SHP77 (cell line): ENCODE measurements at regions not wholly inside any gene's neighbourhood (a gene's known extent, or its start where the extent isn't known, plus 50 kb on each side); places are given as distances from the start of the nearest gene placed in this dataset.

ENCODE experiments used
- DNase-seq, 2 experiments: peaks; one replicate each; lab custom pipeline; 2025; lab: John Stamatoyannopoulos, UW

DNA sequence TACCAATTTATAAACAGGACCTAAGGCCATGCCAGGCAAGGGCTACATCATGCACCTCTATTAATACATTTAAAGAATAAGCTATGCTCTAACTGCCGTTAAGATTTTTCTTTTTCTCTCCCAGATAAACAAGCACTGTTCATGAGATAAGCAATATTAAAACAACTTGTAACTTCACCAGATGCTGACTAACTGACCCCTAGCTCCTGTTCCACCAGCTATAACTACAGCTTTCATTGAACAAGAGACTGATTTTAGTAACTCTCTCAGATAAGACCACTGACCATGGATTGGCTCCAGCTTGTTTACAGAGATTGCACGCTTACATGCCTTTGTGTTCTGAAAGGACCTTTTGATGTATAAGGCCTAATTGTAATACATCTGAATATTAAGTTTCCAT, 540.7 kb upstream of the NECTIN3 start:
- DNase-seq: no peak

DNA sequence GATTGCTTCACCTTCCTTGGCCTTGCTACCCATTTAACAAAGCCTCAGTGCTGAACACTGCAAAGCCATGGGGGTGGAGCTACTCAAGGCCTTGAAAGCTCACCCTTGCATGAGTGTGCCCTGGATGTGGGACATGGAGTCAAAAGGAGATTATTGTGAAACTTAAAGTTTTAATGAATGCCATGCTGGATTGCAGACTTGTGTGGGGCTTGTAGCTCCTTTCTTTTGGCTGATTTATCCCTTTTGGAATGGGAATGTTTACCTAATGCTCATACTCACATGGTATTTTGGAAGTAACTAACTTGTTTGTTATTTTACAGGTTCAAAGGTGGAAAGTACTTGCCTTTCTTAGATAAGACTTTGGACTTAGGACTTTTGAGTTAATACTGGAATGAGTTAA, 538.5 kb upstream of the NECTIN3 start:
- no peak for DNase-seq

DNA sequence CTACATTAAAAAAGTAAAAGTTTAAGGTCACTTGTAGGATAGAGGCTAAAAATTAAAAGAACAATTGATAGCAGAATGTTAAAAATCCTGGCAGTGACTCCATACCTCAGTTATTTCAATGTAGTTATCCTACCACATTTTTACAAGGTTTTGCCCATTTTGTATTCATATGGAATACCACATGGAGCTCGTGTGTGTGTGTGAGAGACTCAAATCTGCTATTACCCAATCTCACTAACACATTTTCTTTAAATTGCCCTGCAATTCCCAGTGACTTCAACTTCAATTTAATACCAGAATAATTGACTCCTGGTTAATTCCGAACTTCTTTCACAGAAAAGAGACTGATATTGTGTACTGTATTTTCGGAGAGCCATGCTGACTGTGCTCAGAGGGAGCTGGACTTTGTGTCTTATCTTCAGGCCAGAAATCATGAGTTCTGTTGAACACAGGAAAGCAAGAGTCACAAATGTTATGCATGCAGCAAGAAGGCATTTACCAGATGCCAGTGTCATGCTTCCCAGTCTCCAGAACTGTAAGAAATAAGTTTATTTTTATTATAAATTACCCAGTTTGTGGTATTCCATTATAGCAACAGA, 529.0 kb upstream of the NECTIN3 start:
- DNase-seq: no peak

DNA sequence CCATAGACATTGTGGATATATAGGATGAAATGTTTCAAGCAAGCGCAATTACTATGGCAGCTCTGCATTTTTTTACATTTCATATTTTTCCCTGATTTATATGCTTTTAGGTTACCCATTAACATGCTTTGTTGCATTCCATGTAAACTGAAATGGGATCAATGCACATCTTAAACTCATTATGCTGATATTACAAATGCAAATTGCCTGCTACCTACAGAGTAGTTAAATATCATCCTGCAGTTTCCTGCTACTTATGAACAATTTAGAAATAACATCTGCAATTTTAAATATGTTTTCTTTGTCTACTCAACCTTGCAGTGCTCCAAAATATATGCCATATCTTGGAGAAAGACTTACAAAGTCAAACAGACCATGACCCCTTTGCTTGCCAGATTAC, 526.9 kb upstream of the NECTIN3 start:
- no peak for DNase-seq

DNA sequence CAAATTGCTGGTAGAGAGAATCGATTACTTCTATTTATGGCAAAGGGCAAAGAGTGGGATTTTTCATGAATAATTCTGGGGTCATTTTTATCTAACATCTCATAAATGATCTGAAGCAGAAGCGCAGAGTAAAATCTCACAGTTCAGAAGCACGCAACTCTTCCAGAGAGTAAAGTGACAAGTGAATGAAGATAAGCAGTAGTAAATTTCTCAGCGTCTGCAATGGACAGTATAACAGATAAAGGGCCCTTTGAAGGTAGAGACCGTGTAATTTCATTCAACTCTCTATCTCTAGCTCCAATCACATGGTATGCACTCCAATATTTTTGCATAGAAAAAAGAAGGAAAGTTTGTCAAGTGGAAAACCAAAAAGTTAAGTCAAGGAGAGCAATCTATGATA, 521.1 kb upstream of the NECTIN3 start:
- DNase-seq: no peak

DNA sequence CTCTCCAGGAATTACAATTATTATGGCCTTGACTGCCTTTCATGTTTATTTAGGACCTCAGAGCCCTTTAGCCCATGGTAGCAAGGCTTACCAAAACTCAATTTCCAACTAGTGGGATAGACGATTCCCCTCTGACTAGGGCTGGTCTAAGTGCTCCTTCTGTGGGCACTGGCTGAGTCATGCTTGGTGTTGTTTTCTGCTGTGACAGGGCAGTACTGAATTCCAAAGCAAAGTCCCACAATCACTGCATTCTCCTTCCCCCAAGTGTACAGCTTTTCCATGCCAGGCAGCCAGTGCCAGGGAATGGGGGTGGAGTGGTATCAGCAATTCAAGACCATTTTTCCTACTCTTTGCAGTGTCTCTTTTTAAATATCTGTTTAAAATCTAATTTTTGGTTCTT, 509.0 kb upstream of the NECTIN3 start:
- DNase-seq: no peak

DNA sequence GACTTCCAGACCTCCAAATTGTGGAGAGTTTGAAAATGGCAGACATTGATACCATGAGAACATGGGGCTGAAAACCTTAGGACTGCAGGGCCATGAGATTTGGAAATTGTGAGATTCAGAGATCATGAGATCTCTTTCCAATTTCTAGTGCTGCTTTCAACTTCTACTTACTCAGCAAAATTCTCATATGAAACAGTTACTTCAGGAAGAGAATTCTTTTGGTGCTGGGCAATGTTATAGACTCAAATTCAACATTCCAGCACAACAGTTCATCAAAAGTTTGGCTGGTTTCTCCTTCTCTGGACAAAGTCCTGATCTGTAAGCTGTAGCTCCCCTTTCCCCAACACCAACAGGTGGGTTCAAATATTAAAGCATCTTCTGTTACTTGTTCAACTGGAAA, 506.9 kb upstream of the NECTIN3 start:
- DNase-seq: no peak

DNA sequence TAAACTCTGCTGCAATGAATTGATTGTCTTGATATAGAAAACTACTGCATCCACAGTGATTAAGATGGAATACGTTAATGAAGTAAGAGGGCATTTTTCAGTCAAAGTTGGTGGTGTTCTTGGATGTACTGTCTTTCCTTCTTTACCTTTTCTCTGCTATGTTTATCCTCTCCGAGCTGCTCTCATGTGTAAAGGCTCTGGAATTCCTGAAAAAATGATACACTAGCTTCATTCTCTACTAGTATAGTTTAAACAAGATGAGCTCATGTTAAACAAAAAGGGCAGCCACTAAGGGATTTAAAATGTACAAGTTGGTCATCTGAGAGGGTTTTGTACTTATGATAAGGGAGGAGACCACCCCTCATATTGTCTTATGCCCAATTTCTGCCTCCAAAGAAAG, 504.6 kb upstream of the NECTIN3 start:
- DNase-seq: no peak

DNA sequence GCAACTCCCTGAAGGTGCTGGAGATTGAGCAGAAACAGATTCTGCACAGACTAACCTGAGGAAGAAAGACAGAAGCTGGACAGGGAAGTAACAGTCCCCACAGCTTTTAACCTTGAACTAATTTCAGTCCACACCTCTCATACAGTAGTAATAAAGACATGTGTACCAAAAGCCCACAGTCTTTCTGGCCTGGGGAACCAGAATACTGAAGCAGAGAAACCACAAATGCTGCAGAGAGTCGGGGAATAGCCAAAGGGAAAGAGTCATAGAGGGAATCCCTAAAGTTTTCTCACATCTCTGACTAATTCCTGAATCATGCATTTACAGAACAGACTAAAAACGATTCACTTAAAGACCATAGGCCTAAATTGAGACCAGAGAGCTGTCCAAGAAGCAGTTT, 503.4 kb upstream of the NECTIN3 start:
- DNase-seq: no peak

DNA sequence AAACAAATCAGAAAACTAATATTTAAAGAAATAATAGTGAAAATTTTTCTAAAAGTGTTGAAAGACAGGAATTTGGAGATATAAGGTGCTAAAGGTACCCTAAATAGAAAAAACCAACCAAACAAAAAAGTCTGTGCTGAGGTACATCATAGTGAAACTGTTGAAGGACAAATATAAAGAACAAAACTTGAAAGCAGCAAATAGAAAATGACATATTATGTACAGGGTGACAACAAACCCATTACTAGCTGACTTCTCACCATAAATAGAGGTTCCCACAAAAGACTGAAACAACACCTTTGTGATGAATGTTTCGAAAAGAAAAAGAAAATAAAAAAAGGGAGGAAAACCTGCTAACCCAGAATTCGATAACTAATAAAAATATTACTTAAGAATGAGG, 502.5 kb upstream of the NECTIN3 start:
- DNase-seq: no peak

DNA sequence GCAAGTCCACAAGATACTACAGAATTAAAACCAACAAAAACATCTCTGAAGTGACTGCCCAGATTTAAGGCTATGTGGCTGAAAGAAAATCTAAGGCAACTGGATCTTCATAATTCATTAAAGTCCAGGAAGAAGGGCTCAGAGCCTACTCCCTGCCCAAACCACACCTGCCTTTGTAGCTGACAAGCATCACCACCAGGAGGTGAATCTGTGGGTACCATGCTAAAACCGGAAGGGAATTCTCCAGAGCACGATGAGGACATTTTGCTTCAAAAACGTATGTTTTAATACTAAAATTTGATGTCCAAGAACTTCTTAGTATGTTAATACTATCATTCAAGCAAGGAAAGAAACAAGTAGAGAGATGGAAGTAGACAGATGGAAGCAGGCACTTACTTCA, 495.9 kb upstream of the NECTIN3 start:
- no peak for DNase-seq

DNA sequence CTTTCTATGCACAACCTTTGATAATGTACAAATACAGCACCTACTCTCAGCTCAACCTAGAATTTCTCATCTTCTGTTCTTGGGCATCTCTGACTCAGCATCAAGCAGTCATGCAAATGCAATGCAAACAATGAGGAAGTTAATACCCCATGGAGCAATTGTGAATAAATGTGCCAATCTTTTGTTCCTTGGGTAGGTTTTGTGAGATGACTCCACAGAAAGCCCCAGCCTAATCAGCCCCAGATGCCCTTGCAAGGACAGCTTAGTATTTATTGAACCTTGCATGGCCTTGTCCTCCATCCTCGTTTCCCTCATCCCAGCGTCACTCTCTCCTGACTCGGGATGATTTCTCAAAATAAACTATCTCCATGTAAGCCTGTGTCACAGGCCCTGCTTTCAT, 494.7 kb upstream of the NECTIN3 start:
- no peak for DNase-seq

DNA sequence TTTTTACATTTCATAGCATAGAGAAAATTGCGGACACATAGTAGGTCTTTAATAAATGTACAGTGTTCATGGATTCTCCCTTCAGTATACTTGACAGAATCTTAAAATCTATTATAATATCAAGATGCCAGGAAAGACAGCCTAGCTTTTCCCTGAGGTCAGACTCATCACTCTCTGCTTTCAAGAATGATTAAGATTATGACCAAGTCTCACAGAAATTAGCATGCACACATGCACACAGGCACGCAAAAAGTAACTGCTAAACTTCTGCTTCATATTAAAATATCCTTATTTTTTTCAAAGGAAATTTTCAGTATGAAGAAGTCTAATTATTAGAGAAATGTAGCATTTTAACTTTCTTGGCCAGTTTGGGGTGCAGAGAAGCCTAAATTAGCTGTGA, 493.8 kb upstream of the NECTIN3 start:
- DNase-seq: no peak

DNA sequence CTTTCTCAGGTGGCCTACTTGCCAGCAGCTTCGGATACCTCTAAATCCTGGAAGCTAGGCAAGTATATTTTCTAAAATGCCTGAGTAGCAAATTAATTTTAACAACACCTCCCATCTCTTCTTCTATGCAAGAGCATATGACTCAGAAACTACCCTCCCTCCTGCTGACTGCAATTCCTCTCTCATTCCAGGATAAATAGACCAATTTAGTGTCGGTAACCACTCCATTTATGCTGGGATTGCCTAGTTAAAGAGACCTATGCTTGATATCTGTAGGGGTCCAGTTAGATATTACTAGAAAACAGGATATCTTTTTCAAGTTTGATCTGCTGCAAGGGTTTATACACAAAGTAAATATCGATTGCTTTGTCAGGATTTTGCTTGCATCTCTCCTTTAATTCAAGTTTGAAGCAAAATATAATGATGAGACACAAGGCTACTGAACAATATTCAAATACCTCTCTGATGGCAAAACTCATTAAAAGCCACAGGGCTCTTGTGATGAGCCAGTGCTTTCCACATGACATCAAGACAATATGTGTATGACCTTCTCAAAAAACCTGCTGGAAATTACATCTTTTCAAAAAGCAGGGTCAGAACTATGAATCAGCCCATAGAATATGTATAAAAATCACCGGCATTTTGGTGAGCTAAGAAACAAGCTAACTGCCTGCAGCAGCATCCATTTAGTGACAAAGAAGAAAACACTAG, 491.6 kb upstream of the NECTIN3 start:
- DNase-seq: no peak

DNA sequence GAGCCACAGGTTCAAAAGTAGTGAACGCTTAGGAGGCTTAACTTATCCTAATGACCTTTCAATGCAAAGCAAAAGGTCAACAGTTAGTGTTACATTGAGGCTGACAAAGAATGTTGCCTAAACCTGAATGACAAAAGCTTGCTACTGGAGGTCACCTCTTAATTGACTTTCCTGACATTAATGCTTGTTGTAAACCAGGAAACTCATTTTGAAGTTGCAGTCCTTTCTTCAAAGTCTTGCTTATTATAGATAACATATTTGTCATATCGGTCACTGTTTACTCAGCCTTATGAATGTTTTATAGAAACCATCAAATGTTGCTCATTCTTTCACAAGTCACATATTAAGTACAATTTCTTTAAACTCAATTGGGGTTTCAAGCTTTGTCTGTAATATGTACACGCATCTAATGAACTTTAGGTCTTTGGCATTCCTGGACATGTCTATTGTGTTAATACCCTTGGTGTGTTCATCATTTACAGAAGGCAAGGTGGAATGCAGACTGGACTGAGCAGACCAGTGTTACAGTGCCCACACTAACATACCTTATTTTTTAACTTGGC, 488.2 kb upstream of the NECTIN3 start:
- no peak for DNase-seq

DNA sequence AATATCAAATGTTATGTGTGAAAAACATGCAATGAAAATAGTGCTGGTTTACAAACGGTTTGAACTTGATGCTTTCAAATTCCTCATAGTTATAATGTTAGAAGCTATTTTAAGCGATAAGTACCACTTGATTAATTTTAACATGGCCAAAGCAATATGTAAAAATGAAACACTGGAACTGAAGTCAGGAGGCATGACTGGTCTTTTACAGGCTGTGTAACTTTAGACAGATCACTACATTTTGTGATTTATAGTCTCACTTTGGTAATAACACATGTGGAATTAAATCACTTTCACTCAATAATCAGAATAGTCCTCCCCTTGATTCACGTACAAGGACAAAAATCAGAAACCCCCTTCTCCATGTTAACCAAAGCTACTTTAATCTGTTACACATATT, 482.7 kb upstream of the NECTIN3 start:
- no peak for DNase-seq

DNA sequence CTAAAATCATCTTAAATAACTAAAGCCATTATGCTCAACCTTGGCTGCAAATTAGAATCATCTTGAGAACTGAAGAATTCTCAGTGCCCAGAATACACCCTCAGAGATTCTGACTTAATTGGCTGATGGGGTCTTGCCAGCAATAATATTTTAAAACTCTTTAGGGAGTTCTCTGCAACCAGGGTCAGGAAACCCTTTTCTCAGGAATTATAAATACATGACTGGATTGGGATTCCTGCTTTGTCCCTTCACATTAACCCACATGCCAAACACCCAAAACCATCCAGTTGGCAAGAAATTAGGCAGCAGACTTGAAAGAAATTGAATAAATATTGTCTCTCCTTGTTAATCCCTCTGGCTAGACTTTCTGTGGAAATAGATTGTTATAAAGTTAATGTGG, 482.3 kb upstream of the NECTIN3 start:
- no peak for DNase-seq

DNA sequence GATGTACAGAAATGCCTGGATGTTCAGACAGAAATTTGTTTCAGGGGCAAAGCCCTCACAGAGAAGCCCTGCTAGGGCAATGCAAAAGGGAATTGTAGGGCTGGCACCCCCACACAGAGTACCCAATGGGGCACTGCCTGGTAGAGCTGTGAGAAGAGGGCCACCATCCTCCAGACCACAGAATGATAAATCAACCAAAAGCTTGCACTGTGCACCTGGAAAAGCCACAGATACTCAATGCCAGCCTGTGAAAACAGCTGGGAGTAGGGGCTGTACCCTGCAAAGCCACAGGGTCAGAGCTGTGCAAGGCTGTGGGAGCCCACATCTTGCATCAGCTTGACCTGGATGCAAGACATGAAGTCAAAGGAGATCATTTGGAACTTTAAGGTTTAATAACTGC, 477.9 kb upstream of the NECTIN3 start:
- no peak for DNase-seq

DNA sequence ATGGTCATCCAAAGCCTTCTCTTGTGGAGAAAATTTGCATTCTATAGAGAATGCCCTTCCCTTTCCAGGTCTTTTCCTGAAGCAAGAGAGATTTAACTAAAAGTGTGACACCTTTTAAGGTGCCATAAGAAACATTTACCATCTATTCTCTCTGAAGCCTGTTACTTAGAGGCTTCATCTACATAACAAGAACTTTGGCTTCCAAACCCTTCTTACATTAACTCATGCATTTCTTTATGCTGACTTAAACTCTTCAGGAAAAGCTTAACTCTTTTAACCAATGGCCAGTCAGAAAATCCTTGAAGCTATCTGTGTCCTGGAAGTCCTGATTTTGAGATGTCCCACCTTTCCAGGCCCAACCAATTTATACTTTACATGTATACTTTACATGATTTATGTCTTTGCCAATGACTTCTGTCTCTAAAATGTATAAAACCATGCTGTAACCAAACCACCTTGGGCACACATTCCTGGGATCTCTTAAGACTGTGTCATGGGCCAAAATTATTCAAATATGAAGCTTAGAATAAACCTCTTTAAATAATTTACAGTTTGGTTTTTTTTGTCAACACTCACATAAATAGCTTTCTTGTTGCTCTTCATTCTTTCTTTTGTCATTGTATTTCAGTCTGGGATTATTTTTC, 472.6 kb upstream of the NECTIN3 start:
- no peak for DNase-seq

DNA sequence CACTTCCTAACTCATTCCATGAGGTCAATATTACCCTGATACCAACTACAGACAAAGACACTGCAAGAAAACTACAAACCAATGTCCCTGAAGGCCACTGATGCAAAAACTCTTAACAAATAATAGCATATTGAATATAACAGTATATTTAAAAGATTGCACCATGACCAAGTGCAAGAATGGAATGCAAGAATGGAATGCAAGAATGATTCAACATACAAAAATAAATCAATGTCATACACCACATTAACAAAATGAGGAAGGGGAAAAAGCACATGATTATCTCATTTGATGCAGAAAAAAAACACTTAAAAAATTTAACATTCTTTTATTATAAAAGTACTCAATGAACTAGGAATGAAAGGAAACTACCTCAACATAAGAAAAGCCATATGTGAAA, 463.1 kb upstream of the NECTIN3 start:
- no peak for DNase-seq

DNA sequence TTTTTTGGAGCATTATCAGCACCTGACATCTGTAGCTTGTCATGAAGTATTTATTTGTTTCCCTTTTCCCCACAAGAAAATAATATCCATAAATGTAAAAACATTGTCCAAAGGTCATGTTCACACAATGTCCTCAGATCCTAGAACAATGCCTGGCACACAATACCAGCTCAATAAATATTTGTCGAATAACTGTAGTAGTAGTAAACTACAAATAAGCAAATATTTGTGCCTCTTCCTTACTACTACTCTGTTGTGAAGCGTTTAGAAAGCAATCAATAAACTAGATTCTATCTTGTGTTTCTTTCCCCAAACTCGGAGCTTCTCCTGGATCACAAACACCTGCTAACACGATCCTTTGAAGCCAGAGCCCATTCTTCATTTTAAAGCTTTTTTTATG, 459.6 kb upstream of the NECTIN3 start:
- DNase-seq: no peak

DNA sequence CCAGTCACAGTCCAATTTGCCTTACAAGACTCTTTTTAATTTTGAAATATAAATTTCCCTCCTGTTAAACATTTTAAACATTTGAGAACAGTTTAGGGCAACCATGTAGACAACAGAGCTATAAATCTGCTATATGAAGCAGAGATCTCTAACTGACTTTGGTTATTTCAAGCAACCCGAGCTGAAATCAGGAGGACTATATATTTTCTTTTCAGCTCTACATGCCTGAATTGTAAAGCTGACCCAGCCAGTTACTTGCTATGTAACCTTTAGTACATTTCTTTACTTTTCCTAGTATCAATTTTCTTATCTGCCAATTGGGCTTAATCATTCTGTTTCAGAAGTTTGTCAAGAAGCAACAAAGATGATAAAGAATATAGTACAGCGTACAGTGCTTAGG, 457.4 kb upstream of the NECTIN3 start:
- no peak for DNase-seq

DNA sequence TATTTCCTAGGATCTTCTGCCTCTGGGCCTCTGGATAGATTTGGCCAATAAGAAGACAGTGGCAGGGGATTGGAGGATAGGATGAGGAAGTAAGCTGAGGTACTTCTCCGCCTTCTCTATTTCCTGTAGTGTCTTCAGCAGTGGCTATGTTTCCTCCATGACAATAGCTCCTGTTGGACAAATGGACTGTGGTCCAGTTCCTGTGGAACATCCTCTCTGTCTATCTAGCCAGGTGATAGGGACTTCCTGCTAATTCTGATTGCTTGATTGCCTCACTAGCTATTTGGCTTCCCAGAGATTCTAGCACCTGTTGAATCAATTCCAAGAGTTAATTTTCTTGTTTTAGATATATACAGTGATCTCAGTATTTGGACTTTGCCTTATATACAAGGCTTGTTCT, 456.2 kb upstream of the NECTIN3 start:
- no peak for DNase-seq
